K562 (cell line): ENCODE measurements at regions not wholly inside any gene's neighbourhood (a gene's known extent, or its start where the extent isn't known, plus 50 kb on each side); places are given as distances from the start of the nearest gene placed in this dataset.

ENCODE experiments used
- ATAC-seq: fragments of 200-7000 bp; cut with Tn5 transposase; 3 replicates; pipeline ENCODE4 v1.9.1; 2020; ENCODE audit warnings: moderate library complexity
- BruUV-seq: library from RNA; stranded (reverse); fragments of 400-500 nt; replicated peaks from 2 replicates; lab custom pipeline; 2021; lab: Mats Ljungman, UMichigan
- CTCF ChIA-PET: fragments of 300-600 bp; formaldehyde crosslinking; extraction: SDS; loops from one replicate; lab custom pipeline; 2021; ENCODE audit warnings: low intra/inter-chr PET ratio; lab: Yijun Ruan, JAX
- POLR2A ChIA-PET: fragments of 300-600, 350-650 bp; sonication (Branson Sonifier 250); formaldehyde crosslinking; extraction: SDS; loops from one replicate; lab custom pipeline; 2021; ENCODE audit warnings: antibody characterized with exemption, inconsistent platforms; lab: Yijun Ruan, JAX
- DNase-seq, 4 experiments: peaks; one replicate each; pipeline versions ENCODE4 v3.0.0 to v3.0.0-alpha.2; 2011 to 2018; ENCODE audit warnings: low spot score in 3 of 4, mixed read lengths in 3 of 4; ENCODE audit errors: extremely low read depth in 1 of 4
- FAIRE-seq: peaks from 2 replicates; lab custom pipeline; 2011; peaks lifted over from hg19 to GRCh38; lab: Jason Lieb, UNC
- H2AFZ ChIP-seq: 2 replicates; pipeline ENCODE4 v1.6.0; 2011; ENCODE audit warnings: low read depth, low read length, control low read depth, inconsistent platforms
- H3K27ac ChIP-seq: fragments of 200-600 bp; 3 replicates; pipeline ENCODE4 v1.8.0; 2011; ENCODE audit warnings: low read depth, mild to moderate bottlenecking, control low read depth, inconsistent platforms, low read length, moderate library complexity, mixed read lengths; ENCODE audit errors: extremely low read depth
- H3K27me3 ChIP-seq, 2 experiments: fragments of 300-600 bp in 1 of 2; 2 replicates in 1 of 2; 3 replicates in 1 of 2; pipeline versions ENCODE4 v1.6.0 to v1.8.0; 2011; ENCODE audit warnings: inconsistent platforms in 2 of 2, low read length in 2 of 2, mild to moderate bottlenecking in 1 of 2, mixed read lengths in 1 of 2, moderate library complexity in 1 of 2; ENCODE audit not compliant: control insufficient read depth in 2 of 2, insufficient read depth in 2 of 2
- H3K36me3 ChIP-seq: fragments of 300-600 bp; 3 replicates; pipeline ENCODE4 v1.8.0; 2011; ENCODE audit warnings: mild to moderate bottlenecking, low read length, inconsistent platforms; ENCODE audit not compliant: control insufficient read depth, insufficient read depth
- H3K4me1 ChIP-seq, 2 experiments: fragments of 200-600 bp in 1 of 2; replicated peaks in 1 of 2; 2 replicates in 1 of 2; 3 replicates in 1 of 2; pipeline versions ENCODE4 v1.5.1 to v1.8.0; 2011; ENCODE audit warnings: inconsistent platforms in 2 of 2, low read length in 2 of 2, mild to moderate bottlenecking in 1 of 2, mixed read lengths in 1 of 2, moderate library complexity in 1 of 2; ENCODE audit not compliant: control insufficient read depth in 2 of 2, insufficient read depth in 2 of 2
- H3K4me2 ChIP-seq: 2 replicates; pipeline ENCODE4 v1.6.1; 2011; ENCODE audit warnings: low read length, control low read depth, inconsistent platforms, mixed read lengths; ENCODE audit not compliant: insufficient read depth
- H3K4me3 ChIP-seq: fragments of 200-600 bp; sonication (generic), shearing (Covaris generic); 2 replicates; pipeline ENCODE4 v1.5.1; 2016; ENCODE audit warnings: control low read depth, inconsistent platforms
- H3K79me2 ChIP-seq: fragments of 200-600 bp; 3 replicates; pipeline ENCODE4 v1.8.0; 2011; ENCODE audit warnings: low read length, inconsistent platforms; ENCODE audit not compliant: control insufficient read depth, insufficient read depth
- H3K9ac ChIP-seq, 2 experiments: 2 replicates each; pipeline versions ENCODE4 v1.6.0 to v1.6.1; 2011; ENCODE audit warnings: low read depth in 2 of 2, low read length in 2 of 2, control low read depth in 1 of 2, inconsistent platforms in 1 of 2, mild to moderate bottlenecking in 1 of 2, mixed read lengths in 1 of 2; ENCODE audit not compliant: insufficient read depth in 1 of 2
- H3K9me1 ChIP-seq: one replicate; pipeline ENCODE4 v1.6.0; 2011; ENCODE audit warnings: inconsistent platforms, mild to moderate bottlenecking, low read length, moderate library complexity; ENCODE audit not compliant: control insufficient read depth, insufficient read depth
- H3K9me3 ChIP-seq: replicated peaks from 2 replicates; pipeline ENCODE4 v1.5.1; 2011; ENCODE audit warnings: low read depth, low read length, inconsistent platforms; ENCODE audit not compliant: control insufficient read depth, insufficient read depth
- H4K20me1 ChIP-seq: replicated peaks from 2 replicates; pipeline ENCODE4 v1.6.1; 2011; ENCODE audit warnings: low read length, inconsistent platforms, mixed read lengths; ENCODE audit not compliant: control insufficient read depth, insufficient read depth
- BHLHE40 ChIP-seq: IDR thresholded peaks from 2 replicates; pipeline ENCODE4 v1.6.1; 2011; ENCODE audit warnings: low read length, improper control_type of control experiment
- EGR1 ChIP-seq: fragments of 450-650 bp; conservative IDR thresholded peaks from 2 replicates; pipeline ENCODE4 v1.6.1; 2017; ENCODE audit warnings: mild to moderate bottlenecking
- FOXP1 ChIP-seq: sonication (generic); formaldehyde crosslinking; IDR thresholded peaks from 2 replicates; pipeline ENCODE4 v1.8.0; 2022; ENCODE audit warnings: mild to moderate bottlenecking, missing genetic modification reagents
- HES1 ChIP-seq: fragments of 450-650 bp; IDR thresholded peaks from 2 replicates; pipeline ENCODE4 v1.6.1; 2016; ENCODE audit warnings: low read depth, mild to moderate bottlenecking, moderate library complexity
- HIVEP1 ChIP-seq: fragments of 250-450 bp; sonication (Bioruptor Pico); IDR thresholded peaks from 2 replicates; pipeline ENCODE4 v1.4.0; 2020; ENCODE audit warnings: mild to moderate bottlenecking
- HNRNPLL ChIP-seq: fragments of 200-400 bp; formaldehyde crosslinking; IDR thresholded peaks from 2 replicates; pipeline ENCODE4 v1.6.1; 2017; ENCODE audit warnings: low read length, low read depth, mild to moderate bottlenecking; ENCODE audit not compliant: poor library complexity, severe bottlenecking
- HOMEZ ChIP-seq: fragments of 250-450 bp; sonication (Bioruptor Pico); IDR thresholded peaks from 2 replicates; pipeline ENCODE4 v1.4.0; 2020; ENCODE audit warnings: mild to moderate bottlenecking, moderate library complexity
- KLF1 ChIP-seq: fragments of 450-650 bp; IDR thresholded peaks from 2 replicates; pipeline ENCODE4 v1.6.1; 2016; ENCODE audit warnings: missing genetic modification characterization, missing compliant biosample characterization
- PCBP2 ChIP-seq: fragments of 200-400 bp; formaldehyde crosslinking; IDR thresholded peaks from 2 replicates; pipeline ENCODE4 v1.6.1; 2018; ENCODE audit warnings: low read length, low read depth, mild to moderate bottlenecking, moderate library complexity; ENCODE audit not compliant: poor library complexity, severe bottlenecking
- RBM15 ChIP-seq: fragments of 200-400 bp; formaldehyde crosslinking; IDR thresholded peaks from 2 replicates; pipeline ENCODE4 v1.6.1; 2018; ENCODE audit warnings: mild to moderate bottlenecking, low read length, moderate library complexity; ENCODE audit not compliant: insufficient read depth
- RBM25 ChIP-seq: fragments of 200-400 bp; formaldehyde crosslinking; IDR thresholded peaks from 2 replicates; pipeline ENCODE4 v1.6.1; 2018; ENCODE audit warnings: low read length, low read depth, moderate library complexity; ENCODE audit not compliant: severe bottlenecking
- RFX1 ChIP-seq: fragments of 450-650 bp; IDR thresholded peaks from 2 replicates; pipeline ENCODE4 v1.6.1; 2016; ENCODE audit warnings: mild to moderate bottlenecking, moderate library complexity
- SREBF2 ChIP-seq: sonication (generic); formaldehyde crosslinking; IDR thresholded peaks from 2 replicates; pipeline ENCODE4 v1.4.0; 2020; ENCODE audit warnings: mild to moderate bottlenecking, missing genetic modification reagents
- TCFL5 ChIP-seq: fragments of 250-450 bp; sonication (Bioruptor Pico); conservative IDR thresholded peaks from 2 replicates; pipeline ENCODE4 v1.6.1; 2021; ENCODE audit warnings: mild to moderate bottlenecking, moderate library complexity, matching md5 sums
- USF2 ChIP-seq: sonication (generic); formaldehyde crosslinking; IDR thresholded peaks from 2 replicates; pipeline ENCODE4 v1.5.0; 2020; ENCODE audit warnings: missing genetic modification reagents
- ZNF518B ChIP-seq: fragments of 250-450 bp; sonication (Bioruptor Pico); IDR thresholded peaks from 2 replicates; pipeline ENCODE4 v1.5.0; 2021; ENCODE audit warnings: mild to moderate bottlenecking, moderate library complexity
- WGBS: fragments of 100-300 bp; shearing (Covaris generic); methylation state at CpG from one replicate; pipeline ENCODE4 v1.1.6; 2016; ENCODE audit warnings: low coverage, mixed read lengths; ENCODE audit not compliant: insufficient coverage; ENCODE audit errors: missing lambda C conversion rate; 5-methylcytosine and 5-hydroxymethylcytosine counted together
- in situ Hi-C: fragments of 300-500 bp; cut with MboI; formaldehyde crosslinking; loops from 4 replicates; pipeline ENCODE4 v1.15.0; 2018; ENCODE audit warnings: inconsistent platforms, mixed read lengths
- intact Hi-C: fragments of 100-400 bp; cut with micrococcal nuclease; formaldehyde crosslinking; loops from 2 replicates; pipeline ENCODE4 v1.14.2; 2022

GRCh38 chr20:61019322-61019721 is 232.7 kb upstream of the CDH4 start (continued):
- TF ChIP-seq TCFL5 (CRISPR knock-in tag) = no peak
- TF ChIP-seq HIVEP1 (CRISPR knock-in tag) = no peak
- TF ChIP-seq BHLHE40 = no peak
- no peak for TF ChIP-seq RBM15
- TF ChIP-seq HES1 = no peak
- TF ChIP-seq, all 486 proteins: peak for 0

- no peaks in the 10 kb centered on the region for H3K9me1 ChIP-seq
- no TSS peak for BruUV-seq
- no peaks in the 10 kb centered on the region for H3K36me3 ChIP-seq
- no peak overlapping the region for H3K27ac ChIP-seq
- H4K20me1 ChIP-seq = no peaks in the 10 kb centered on the region; the same call in 1 of the 2 replicates
- no peak overlapping the region for H3K9ac ChIP-seq
- DNase-seq = no peak
- intact Hi-C loops (no loop called here), in situ Hi-C loops (no loop called here)
- WGBS = 0% methylated on average over 1 of the region's 29 CpGs
- no peaks in the 10 kb centered on the region for H3K79me2 ChIP-seq
- H2AFZ ChIP-seq = no peak overlapping the region
- peaks cover 0 to 5% of the 10 kb centered on the region in 2 experiments; a peak in 1 of 5 replicates for H3K27me3 ChIP-seq
- ChIA-PET CTCF (no interaction called here), POLR2A (no interaction called here)
- no peaks in the 10 kb centered on the region for H3K4me1 ChIP-seq
- H3K9me3 ChIP-seq = no peaks in the 10 kb centered on the region
- no peak overlapping the region for H3K4me2 ChIP-seq
- no peak for ATAC-seq
- H3K4me3 ChIP-seq = no peak overlapping the region
- FAIRE-seq = no peak
- TF ChIP-seq ZNF518B (CRISPR knock-in tag) = no peak
- no peak for TF ChIP-seq RFX1
- no peak for TF ChIP-seq EGR1
- TF ChIP-seq PCBP2 = no peak
- TF ChIP-seq SREBF2 (CRISPR knock-in tag) = no peak
- TF ChIP-seq KLF1 = no peak
- TF ChIP-seq USF2 = no peak
- TF ChIP-seq HNRNPLL = no peak
- TF ChIP-seq FOXP1 (CRISPR knock-in tag) = no peak
- no peak for TF ChIP-seq RBM25
- TF ChIP-seq HOMEZ (CRISPR knock-in tag) = no peak
Measured at GRCh38 chr20:61023612-61024011, 228.4 kb upstream of the CDH4 start.
